ENCODE measurements at regions not wholly inside any gene's neighbourhood (a gene's known extent, or its start where the extent isn't known, plus 50 kb on each side); places are given as distances from the start of the nearest gene placed in this dataset.

DNA sequence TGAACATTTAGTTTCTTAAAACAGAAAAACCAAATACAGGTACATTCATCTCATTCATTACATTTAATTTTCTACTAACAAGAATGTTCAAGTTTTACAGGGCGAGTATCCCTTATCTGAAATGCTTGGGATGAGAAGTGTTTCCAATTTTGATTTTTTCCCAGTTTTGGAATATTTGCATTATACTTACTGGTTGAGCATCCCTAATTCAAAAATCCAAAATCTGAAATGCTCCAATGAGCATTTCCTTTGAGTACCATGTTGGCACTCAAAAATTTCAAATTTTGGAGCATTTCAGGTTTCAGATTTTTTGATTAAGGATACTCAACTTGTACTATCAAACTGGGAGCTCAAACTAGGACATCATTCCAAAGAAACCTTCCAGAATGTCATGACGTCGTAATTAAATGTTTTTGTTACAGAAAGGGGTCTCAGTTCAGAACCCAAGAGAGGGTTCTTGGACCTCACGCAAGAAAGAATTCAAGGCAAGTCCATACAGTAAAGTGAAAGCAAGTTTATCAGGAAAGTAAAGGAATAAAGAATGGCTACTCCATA lies 90.8 kb upstream of the PIK3CG start:
- no peaks in the 10 kb centered on the region for H3K9me3 ChIP-seq (ENCODE audit: control insufficient read depth, low read length, poor library complexity, severe bottlenecking)
- no peak for ATAC-seq
- Mint-ChIP-seq H3K4me3 (no peak overlapping the region), H3K27me3 (peaks cover 10% of the 10 kb centered on the region), H3K36me3 (ENCODE audit: low read depth) (peaks cover 4% of the 10 kb centered on the region), H3K27ac (no peak overlapping the region), H3K4me1 (peaks cover 3% of the 10 kb centered on the region)
- DNase-seq, result no peak

GRCh38 chr7:106774768-106775551 lies 90.1 kb upstream of the PIK3CG start:
- no peak for DNase-seq
- Mint-ChIP-seq H3K36me3 (ENCODE audit: low read depth) (peaks cover 4% of the 10 kb centered on the region), H3K4me1 (peaks cover 2% of the 10 kb centered on the region), H3K27ac (no peak overlapping the region), H3K4me3 (no peak overlapping the region), H3K27me3 (peaks cover 10% of the 10 kb centered on the region)
- H3K9me3 ChIP-seq (ENCODE audit: control insufficient read depth, low read length, poor library complexity, severe bottlenecking), result no peaks in the 10 kb centered on the region
- peak; percentile 25 for ATAC-seq

GRCh38 chr7:106775552-106775936 lies 89.5 kb upstream of the PIK3CG start:
- Mint-ChIP-seq H3K27ac (no peak overlapping the region), H3K36me3 (ENCODE audit: low read depth) (peaks cover 3% of the 10 kb centered on the region), H3K27me3 (peaks cover 10% of the 10 kb centered on the region), H3K4me1 (no peaks in the 10 kb centered on the region), H3K4me3 (no peak overlapping the region)
- ATAC-seq (no peak), DNase-seq (no peak)
- H3K9me3 ChIP-seq (ENCODE audit: control insufficient read depth, low read length, poor library complexity, severe bottlenecking), result no peaks in the 10 kb centered on the region

- no peak for DNase-seq
- no peaks in the 10 kb centered on the region for H3K4me1 Mint-ChIP-seq
- H3K36me3 Mint-ChIP-seq (ENCODE audit: low read depth), result peaks cover 3% of the 10 kb centered on the region
- ATAC-seq, result no peak
- H3K27ac Mint-ChIP-seq, result no peak overlapping the region
- peaks cover 10% of the 10 kb centered on the region for H3K27me3 Mint-ChIP-seq
- H3K9me3 ChIP-seq (ENCODE audit: control insufficient read depth, low read length, poor library complexity, severe bottlenecking), result no peaks in the 10 kb centered on the region
- H3K4me3 Mint-ChIP-seq, result no peak overlapping the region
Measured at GRCh38 chr7:106775975-106776607, 89.0 kb upstream of the PIK3CG start.

GRCh38 chr7:106776618-106777347 lies 88.3 kb upstream of the PIK3CG start:
- Mint-ChIP-seq H3K4me1 (no peaks in the 10 kb centered on the region), H3K27ac (no peak overlapping the region), H3K4me3 (no peak overlapping the region), H3K36me3 (ENCODE audit: low read depth) (peaks cover 3% of the 10 kb centered on the region), H3K27me3 (peaks cover 10% of the 10 kb centered on the region)
- ATAC-seq (no peak), DNase-seq (no peak)
- H3K9me3 ChIP-seq (ENCODE audit: control insufficient read depth, low read length, poor library complexity, severe bottlenecking), result no peaks in the 10 kb centered on the region

GRCh38 chr7:106777674-106778299 lies 87.3 kb upstream of the PIK3CG start:
- peak overlapping the region; percentile 21 for H3K4me3 Mint-ChIP-seq
- peaks cover 10% of the 10 kb centered on the region for H3K27me3 Mint-ChIP-seq
- no peaks in the 10 kb centered on the region for H3K9me3 ChIP-seq (ENCODE audit: control insufficient read depth, low read length, poor library complexity, severe bottlenecking)
- no peak overlapping the region for H3K27ac Mint-ChIP-seq
- H3K36me3 Mint-ChIP-seq (ENCODE audit: low read depth), result peaks cover 3% of the 10 kb centered on the region
- H3K4me1 Mint-ChIP-seq, result no peaks in the 10 kb centered on the region
- ATAC-seq (no peak), DNase-seq (no peak)

- no peak for DNase-seq
- Mint-ChIP-seq H3K36me3 (ENCODE audit: low read depth) (peaks cover 3% of the 10 kb centered on the region), H3K4me1 (no peaks in the 10 kb centered on the region), H3K4me3 (no peak overlapping the region), H3K27ac (no peak overlapping the region), H3K27me3 (peaks cover 10% of the 10 kb centered on the region)
- no peaks in the 10 kb centered on the region for H3K9me3 ChIP-seq (ENCODE audit: control insufficient read depth, low read length, poor library complexity, severe bottlenecking)
- no peak for ATAC-seq
Measured at GRCh38 chr7:106778656-106779250, 86.3 kb upstream of the PIK3CG start.

DNA sequence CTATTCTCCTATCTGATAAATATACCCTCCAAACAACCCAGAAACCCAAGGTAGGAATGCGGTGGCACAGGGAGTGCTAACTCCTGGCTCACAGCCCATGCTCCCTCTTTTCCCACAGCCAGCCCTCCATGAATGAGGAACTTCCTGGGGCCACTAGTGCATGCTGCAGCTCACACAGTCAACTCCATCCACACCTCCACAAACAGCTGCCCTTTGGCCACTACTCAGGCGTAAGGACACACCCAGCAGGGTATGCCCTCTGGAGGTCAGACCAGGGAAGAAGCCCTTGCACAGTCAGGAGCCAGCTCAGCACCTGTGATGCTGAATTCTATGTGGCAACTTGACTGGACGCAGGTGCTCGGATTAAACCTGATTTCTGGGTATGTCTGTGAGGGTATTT lies 85.2 kb upstream of the PIK3CG start:
- Mint-ChIP-seq H3K27ac (no peak overlapping the region), H3K4me1 (no peaks in the 10 kb centered on the region), H3K4me3 (no peak overlapping the region), H3K36me3 (ENCODE audit: low read depth) (peaks cover 3% of the 10 kb centered on the region), H3K27me3 (peaks cover 4% of the 10 kb centered on the region)
- ATAC-seq, result no peak
- no peak for DNase-seq
- H3K9me3 ChIP-seq (ENCODE audit: control insufficient read depth, low read length, poor library complexity, severe bottlenecking), result no peaks in the 10 kb centered on the region

- no peaks in the 10 kb centered on the region for H3K4me1 Mint-ChIP-seq
- H3K27me3 Mint-ChIP-seq, result peaks cover 9% of the 10 kb centered on the region
- no peak overlapping the region for H3K27ac Mint-ChIP-seq
- peaks cover 3% of the 10 kb centered on the region for H3K36me3 Mint-ChIP-seq (ENCODE audit: low read depth)
- ATAC-seq, result no peak
- no peak for DNase-seq
- H3K4me3 Mint-ChIP-seq, result no peak overlapping the region
- H3K9me3 ChIP-seq (ENCODE audit: control insufficient read depth, low read length, poor library complexity, severe bottlenecking), result no peaks in the 10 kb centered on the region
Measured at GRCh38 chr7:106781007-106781406, 84.1 kb upstream of the PIK3CG start.

DNA sequence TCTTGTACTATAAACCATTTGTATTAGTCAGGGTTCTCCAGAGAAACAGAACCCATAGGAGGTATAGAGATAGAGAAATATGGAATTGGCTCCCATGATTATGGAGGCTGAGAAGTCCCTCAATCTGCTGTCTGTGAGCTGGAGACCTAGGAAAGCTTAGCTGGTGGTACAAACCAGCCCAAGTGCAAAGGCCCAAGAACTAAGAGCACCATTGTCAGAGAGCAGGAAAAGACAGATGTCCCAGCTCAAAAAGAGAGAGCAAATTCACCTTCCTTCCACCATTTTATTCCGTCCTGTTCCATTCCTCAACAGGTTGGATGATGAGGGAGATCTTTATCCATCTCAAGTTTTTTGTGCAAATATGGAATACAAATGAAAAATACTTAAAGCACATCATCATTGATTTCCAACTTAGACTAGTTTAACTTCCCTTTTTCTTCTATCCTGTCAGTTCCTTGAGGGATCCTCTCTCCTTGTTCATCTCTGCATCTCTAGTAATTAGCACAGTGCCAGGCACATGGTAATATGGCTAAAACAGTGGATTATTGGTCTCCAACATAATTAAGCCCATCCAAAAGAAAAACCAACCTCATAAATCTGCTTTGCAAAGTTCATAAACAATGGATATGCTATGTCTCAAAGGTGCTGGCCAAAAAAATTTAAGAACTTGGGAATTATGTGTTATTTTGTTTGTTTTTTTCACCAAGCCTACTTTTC lies 83.1 kb upstream of the PIK3CG start:
- H3K9me3 ChIP-seq (ENCODE audit: control insufficient read depth, low read length, poor library complexity, severe bottlenecking), result no peaks in the 10 kb centered on the region
- DNase-seq (no peak), ATAC-seq (no peak)
- no peak overlapping the region for H3K27ac Mint-ChIP-seq
- no peaks in the 10 kb centered on the region for H3K4me1 Mint-ChIP-seq
- H3K36me3 Mint-ChIP-seq (ENCODE audit: low read depth), result peaks cover 3% of the 10 kb centered on the region
- H3K27me3 Mint-ChIP-seq, result peaks cover 9% of the 10 kb centered on the region
- no peak overlapping the region for H3K4me3 Mint-ChIP-seq

GRCh38 chr7:106783286-106783685 lies 81.8 kb upstream of the PIK3CG start:
- Mint-ChIP-seq H3K4me1 (no peaks in the 10 kb centered on the region), H3K36me3 (ENCODE audit: low read depth) (no peaks in the 10 kb centered on the region), H3K4me3 (no peak overlapping the region), H3K27me3 (peaks cover 10% of the 10 kb centered on the region), H3K27ac (no peak overlapping the region)
- DNase-seq (no peak), ATAC-seq (no peak)
- no peaks in the 10 kb centered on the region for H3K9me3 ChIP-seq (ENCODE audit: control insufficient read depth, low read length, poor library complexity, severe bottlenecking)

DNA sequence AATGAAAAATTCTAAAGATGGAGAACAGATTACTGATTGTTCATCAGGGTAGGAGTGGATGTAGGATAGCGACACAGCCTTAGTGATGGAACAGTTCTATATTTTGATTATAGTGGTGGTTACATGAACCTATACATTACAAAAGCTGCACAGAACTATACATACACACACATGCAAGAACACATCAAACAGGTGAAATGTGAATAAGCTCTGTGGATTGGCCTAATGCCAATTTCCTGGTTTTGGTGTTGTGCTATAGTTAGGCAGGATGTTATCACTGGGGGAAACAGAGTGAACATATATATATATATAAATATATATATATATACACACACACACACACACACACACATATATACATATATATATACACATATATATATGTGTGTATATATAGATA lies 76.4 kb upstream of the PIK3CG start:
- H3K4me1 Mint-ChIP-seq, result peaks cover 2% of the 10 kb centered on the region
- H3K36me3 Mint-ChIP-seq (ENCODE audit: low read depth), result no peaks in the 10 kb centered on the region
- no peak for ATAC-seq

More for the DNA sequence above, 76.4 kb upstream of the PIK3CG start:
- H3K9me3 ChIP-seq (ENCODE audit: control insufficient read depth, low read length, poor library complexity, severe bottlenecking), result no peaks in the 10 kb centered on the region
- no peak for DNase-seq
- peaks cover 24% of the 10 kb centered on the region for H3K27me3 Mint-ChIP-seq
- H3K27ac Mint-ChIP-seq, result no peak overlapping the region
- no peak overlapping the region for H3K4me3 Mint-ChIP-seq
